Neural cell (in vitro differentiated cells): ENCODE measurements at regions not wholly inside any gene's neighbourhood (a gene's known extent, or its start where the extent isn't known, plus 50 kb on each side); places are given as distances from the start of the nearest gene placed in this dataset.

Experiments
- H2AFZ ChIP-seq: fragments of 200-600, 300-800 bp; sonication (generic), shearing (Covaris generic); 2 replicates; pipeline ENCODE4 v1.6.0; 2014; ENCODE audit warnings: low read depth, mild to moderate bottlenecking, antibody characterized with exemption, low read length, moderate library complexity
- H3F3A ChIP-seq: fragments of 200-600 bp; shearing (Covaris generic); 2 replicates; pipeline ENCODE4 v1.6.1; 2016; ENCODE audit warnings: mild to moderate bottlenecking, moderate library complexity, mixed read lengths, antibody characterized with exemption, low read length; ENCODE audit not compliant: insufficient read depth, poor library complexity, severe bottlenecking
- H3K27ac ChIP-seq: fragments of 200-600, 300-800 bp; sonication (generic), shearing (Covaris generic); 2 replicates; pipeline ENCODE4 v1.5.1; 2014; ENCODE audit warnings: mild to moderate bottlenecking, low read length, moderate library complexity
- H3K27me3 ChIP-seq: fragments of 300-800, 200-600 bp; sonication (generic), shearing (Covaris generic); 2 replicates; pipeline ENCODE4 v1.6.0; 2014; ENCODE audit warnings: mild to moderate bottlenecking, low read depth, low read length, moderate library complexity; ENCODE audit not compliant: insufficient read depth
- H3K36me3 ChIP-seq: fragments of 300-800, 200-600 bp; sonication (generic), shearing (Covaris generic); 2 replicates; pipeline ENCODE4 v1.5.1; 2014; ENCODE audit warnings: mild to moderate bottlenecking, antibody characterized with exemption, low read length, moderate library complexity; ENCODE audit not compliant: insufficient read depth
- H3K4me2 ChIP-seq: fragments of 300-800, 200-600 bp; sonication (generic), shearing (Covaris generic); 2 replicates; pipeline ENCODE4 v1.6.0; 2014; ENCODE audit warnings: mild to moderate bottlenecking, low read length
- H3K4me3 ChIP-seq: fragments of 300-800, 200-600 bp; sonication (generic), shearing (Covaris generic); 2 replicates; pipeline ENCODE4 v1.5.1; 2014; ENCODE audit warnings: mild to moderate bottlenecking, low read length, moderate library complexity
- H3K79me2 ChIP-seq: fragments of 200-600 bp; shearing (Covaris generic); replicated peaks from 2 replicates; pipeline ENCODE4 v1.6.0; 2014; ENCODE audit warnings: mild to moderate bottlenecking, low read length, moderate library complexity; ENCODE audit not compliant: insufficient read depth
- H3K9ac ChIP-seq: fragments of 300-800, 200-600 bp; sonication (generic), shearing (Covaris generic); 2 replicates; pipeline ENCODE4 v1.6.1; 2016; ENCODE audit warnings: mild to moderate bottlenecking, low read length, mixed read lengths
- H3K9me2 ChIP-seq: fragments of 200-600 bp; shearing (Covaris generic); 2 replicates; pipeline ENCODE4 v1.6.1; 2016; ENCODE audit warnings: mild to moderate bottlenecking, low read length, mixed read lengths; ENCODE audit not compliant: insufficient read depth
- H3K9me3 ChIP-seq: fragments of 200-600, 300-800 bp; sonication (generic), shearing (Covaris generic); 2 replicates; pipeline ENCODE4 v1.6.1; 2016; ENCODE audit warnings: mild to moderate bottlenecking, mixed run types, low read length, moderate library complexity, mixed read lengths
- H4K20me1 ChIP-seq: fragments of 200-600 bp; shearing (Covaris generic); 2 replicates; pipeline ENCODE4 v1.6.1; 2016; ENCODE audit warnings: mild to moderate bottlenecking, mixed run types; ENCODE audit not compliant: insufficient read depth
- EP300 ChIP-seq: fragments of 450-650 bp; conservative IDR thresholded peaks from 2 replicates; pipeline ENCODE4 v1.6.1; 2014; ENCODE audit warnings: antibody characterized with exemption, mild to moderate bottlenecking, moderate library complexity; ENCODE audit not compliant: poor library complexity, severe bottlenecking
- EZH2 ChIP-seq: fragments of 200-600, 300-800 bp; shearing (Covaris generic), sonication (generic); IDR thresholded peaks from 2 replicates; pipeline ENCODE4 v1.6.1; 2014; ENCODE audit warnings: antibody characterized with exemption, low read length, borderline replicate concordance, mild to moderate bottlenecking; ENCODE audit not compliant: insufficient read depth, poor library complexity, severe bottlenecking
- MXI1 ChIP-seq: fragments of 450-650 bp; conservative IDR thresholded peaks from 2 replicates; pipeline ENCODE4 v1.6.1; 2014; ENCODE audit warnings: antibody characterized with exemption, mild to moderate bottlenecking; ENCODE audit not compliant: poor library complexity, severe bottlenecking
- POLR2AphosphoS5 ChIP-seq: IDR thresholded peaks from 2 replicates; pipeline ENCODE4 v1.6.1; 2012
- RAD21 ChIP-seq: fragments of 450-650 bp; conservative IDR thresholded peaks from 2 replicates; pipeline ENCODE4 v1.6.1; 2014; ENCODE audit warnings: antibody characterized with exemption, mild to moderate bottlenecking, moderate library complexity
- SMC3 ChIP-seq: fragments of 450-650 bp; conservative IDR thresholded peaks from 2 replicates; pipeline ENCODE4 v1.6.1; 2014; ENCODE audit warnings: antibody characterized with exemption, mild to moderate bottlenecking, moderate library complexity; ENCODE audit not compliant: poor library complexity
- TAF1 ChIP-seq: IDR thresholded peaks from 2 replicates; pipeline ENCODE4 v1.6.1; 2012; ENCODE audit warnings: low read depth
- TF ChIP-seq, protein P1 (sequence below): fragments of 450-650 bp; IDR thresholded peaks from 2 replicates; pipeline ENCODE4 v1.5.1; 2014; ENCODE audit warnings: antibody characterized with exemption, mild to moderate bottlenecking, moderate library complexity; ENCODE audit not compliant: poor library complexity, severe bottlenecking
- TF ChIP-seq, protein P2 (sequence below): IDR thresholded peaks from 2 replicates; pipeline ENCODE4 v1.6.1; 2012; ENCODE audit warnings: borderline replicate concordance

DNA sequence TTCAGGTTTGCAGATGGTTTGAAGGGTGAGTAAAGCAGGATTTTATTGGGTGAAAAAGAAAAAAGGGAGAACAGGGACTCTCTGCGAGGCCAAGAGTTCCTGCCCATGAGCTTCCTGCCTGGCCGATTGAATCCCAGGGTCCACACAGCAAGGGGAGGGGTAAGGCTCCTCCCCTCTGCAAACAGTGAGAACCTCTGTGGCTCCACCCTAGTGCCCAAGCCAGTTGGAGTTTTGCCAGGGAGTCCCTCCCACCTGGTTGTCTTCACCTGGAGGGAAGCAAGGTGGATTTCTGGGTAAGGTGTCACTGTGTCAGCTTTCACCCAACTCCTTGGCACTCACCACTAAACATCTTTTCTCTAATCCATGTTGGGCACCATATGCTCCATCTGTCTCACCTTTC lies 70.9 kb downstream of the PDHA2 start:
- Histone ChIP-seq H3K27me3 (no peaks in the 10 kb centered on the region), H3K27ac (no peak overlapping the region), H3K9me2 (no peaks in the 10 kb centered on the region), H3K9ac (no peak overlapping the region), H3K4me3 (no peak overlapping the region), H4K20me1 (no peaks in the 10 kb centered on the region), H3K9me3 (no peaks in the 10 kb centered on the region), H3K4me2 (no peak overlapping the region), H3F3A (no peaks in the 10 kb centered on the region), H2AFZ (no peak overlapping the region), H3K79me2 (no peaks in the 10 kb centered on the region), H3K36me3 (no peaks in the 10 kb centered on the region)
- TF ChIP-seq, protein P1, sequence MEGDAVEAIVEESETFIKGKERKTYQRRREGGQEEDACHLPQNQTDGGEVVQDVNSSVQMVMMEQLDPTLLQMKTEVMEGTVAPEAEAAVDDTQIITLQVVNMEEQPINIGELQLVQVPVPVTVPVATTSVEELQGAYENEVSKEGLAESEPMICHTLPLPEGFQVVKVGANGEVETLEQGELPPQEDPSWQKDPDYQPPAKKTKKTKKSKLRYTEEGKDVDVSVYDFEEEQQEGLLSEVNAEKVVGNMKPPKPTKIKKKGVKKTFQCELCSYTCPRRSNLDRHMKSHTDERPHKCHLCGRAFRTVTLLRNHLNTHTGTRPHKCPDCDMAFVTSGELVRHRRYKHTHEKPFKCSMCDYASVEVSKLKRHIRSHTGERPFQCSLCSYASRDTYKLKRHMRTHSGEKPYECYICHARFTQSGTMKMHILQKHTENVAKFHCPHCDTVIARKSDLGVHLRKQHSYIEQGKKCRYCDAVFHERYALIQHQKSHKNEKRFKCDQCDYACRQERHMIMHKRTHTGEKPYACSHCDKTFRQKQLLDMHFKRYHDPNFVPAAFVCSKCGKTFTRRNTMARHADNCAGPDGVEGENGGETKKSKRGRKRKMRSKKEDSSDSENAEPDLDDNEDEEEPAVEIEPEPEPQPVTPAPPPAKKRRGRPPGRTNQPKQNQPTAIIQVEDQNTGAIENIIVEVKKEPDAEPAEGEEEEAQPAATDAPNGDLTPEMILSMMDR: no peak
- TF ChIP-seq EP300 (no peak), POLR2AphosphoS5 (no peak), MXI1 (no peak), EZH2 (no peak), TAF1 (no peak), SMC3 (no peak), RAD21 (no peak)
- TF ChIP-seq, protein P2, sequence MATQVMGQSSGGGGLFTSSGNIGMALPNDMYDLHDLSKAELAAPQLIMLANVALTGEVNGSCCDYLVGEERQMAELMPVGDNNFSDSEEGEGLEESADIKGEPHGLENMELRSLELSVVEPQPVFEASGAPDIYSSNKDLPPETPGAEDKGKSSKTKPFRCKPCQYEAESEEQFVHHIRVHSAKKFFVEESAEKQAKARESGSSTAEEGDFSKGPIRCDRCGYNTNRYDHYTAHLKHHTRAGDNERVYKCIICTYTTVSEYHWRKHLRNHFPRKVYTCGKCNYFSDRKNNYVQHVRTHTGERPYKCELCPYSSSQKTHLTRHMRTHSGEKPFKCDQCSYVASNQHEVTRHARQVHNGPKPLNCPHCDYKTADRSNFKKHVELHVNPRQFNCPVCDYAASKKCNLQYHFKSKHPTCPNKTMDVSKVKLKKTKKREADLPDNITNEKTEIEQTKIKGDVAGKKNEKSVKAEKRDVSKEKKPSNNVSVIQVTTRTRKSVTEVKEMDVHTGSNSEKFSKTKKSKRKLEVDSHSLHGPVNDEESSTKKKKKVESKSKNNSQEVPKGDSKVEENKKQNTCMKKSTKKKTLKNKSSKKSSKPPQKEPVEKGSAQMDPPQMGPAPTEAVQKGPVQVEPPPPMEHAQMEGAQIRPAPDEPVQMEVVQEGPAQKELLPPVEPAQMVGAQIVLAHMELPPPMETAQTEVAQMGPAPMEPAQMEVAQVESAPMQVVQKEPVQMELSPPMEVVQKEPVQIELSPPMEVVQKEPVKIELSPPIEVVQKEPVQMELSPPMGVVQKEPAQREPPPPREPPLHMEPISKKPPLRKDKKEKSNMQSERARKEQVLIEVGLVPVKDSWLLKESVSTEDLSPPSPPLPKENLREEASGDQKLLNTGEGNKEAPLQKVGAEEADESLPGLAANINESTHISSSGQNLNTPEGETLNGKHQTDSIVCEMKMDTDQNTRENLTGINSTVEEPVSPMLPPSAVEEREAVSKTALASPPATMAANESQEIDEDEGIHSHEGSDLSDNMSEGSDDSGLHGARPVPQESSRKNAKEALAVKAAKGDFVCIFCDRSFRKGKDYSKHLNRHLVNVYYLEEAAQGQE: no peak

DNA sequence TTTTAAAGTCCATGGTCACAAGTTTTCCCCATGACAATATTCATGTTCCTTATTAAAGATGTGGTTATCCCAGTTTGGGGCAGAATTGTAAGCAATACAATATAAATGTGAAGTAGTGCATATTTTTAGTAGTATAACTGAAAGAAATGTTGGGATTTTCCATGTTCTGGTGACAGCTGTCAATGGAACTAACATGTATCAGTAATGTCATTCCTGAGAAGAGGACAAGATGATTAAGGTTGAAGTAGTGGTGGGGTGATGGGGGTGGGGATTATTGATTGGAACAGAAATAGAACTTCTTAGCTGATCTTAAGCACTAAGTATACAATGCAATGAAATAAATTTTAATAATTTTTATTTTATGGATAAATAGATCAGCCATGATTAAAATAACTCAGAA lies 81.6 kb downstream of the PDHA2 start:
- Histone ChIP-seq H3K27ac (peak overlapping the region; percentile 58), H3K4me3 (no peak overlapping the region), H3K4me2 (no peak overlapping the region), H3K36me3 (no peaks in the 10 kb centered on the region), H3K9me3 (no peaks in the 10 kb centered on the region), H4K20me1 (no peaks in the 10 kb centered on the region), H3F3A (no peaks in the 10 kb centered on the region), H3K27me3 (no peaks in the 10 kb centered on the region), H3K9me2 (no peaks in the 10 kb centered on the region), H3K79me2 (no peaks in the 10 kb centered on the region), H2AFZ (no peak overlapping the region), H3K9ac (no peak overlapping the region)
- TF ChIP-seq EP300: peak; percentile 99
- TF ChIP-seq RAD21: no peak
- TF ChIP-seq SMC3: no peak
- peak; percentile 91 for TF ChIP-seq POLR2AphosphoS5
- TF ChIP-seq, protein P2: peak; percentile 99
